GM19043 (cell line): ENCODE measurements at regions not wholly inside any gene's neighbourhood (a gene's known extent, or its start where the extent isn't known, plus 50 kb on each side); places are given as distances from the start of the nearest gene placed in this dataset.

Experiments
- ATAC-seq: cut with Tn5 transposase; IDR thresholded peaks from one replicate; pipeline ENCODE4 v1.9.1; 2021; ENCODE audit warnings: low read depth; ENCODE audit not compliant: unreplicated experiment

DNA sequence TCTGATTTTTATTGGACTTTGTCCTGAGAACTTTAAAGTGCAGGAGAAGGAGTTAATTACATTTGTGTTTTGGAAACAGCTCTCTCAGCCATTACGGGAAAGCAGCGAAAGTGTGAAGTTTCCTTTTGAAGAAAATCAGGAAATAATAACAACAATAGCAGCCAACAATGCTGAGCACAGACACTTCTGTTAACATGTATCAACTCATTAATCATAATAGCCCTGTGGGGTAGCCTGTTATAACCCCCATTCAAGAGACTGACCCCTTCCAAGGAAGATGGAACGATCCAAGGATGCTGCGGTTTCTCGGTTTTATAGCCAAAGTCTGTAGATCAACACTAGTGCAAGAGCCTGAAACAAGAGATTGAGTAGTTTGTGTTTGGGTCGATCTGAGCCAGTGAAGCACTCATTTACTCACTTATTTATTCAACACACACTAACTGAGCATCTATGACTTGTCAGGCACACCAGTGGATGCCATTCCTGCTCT lies 195.5 kb downstream of the DRD1 start:
- ATAC-seq: no peak

DNA sequence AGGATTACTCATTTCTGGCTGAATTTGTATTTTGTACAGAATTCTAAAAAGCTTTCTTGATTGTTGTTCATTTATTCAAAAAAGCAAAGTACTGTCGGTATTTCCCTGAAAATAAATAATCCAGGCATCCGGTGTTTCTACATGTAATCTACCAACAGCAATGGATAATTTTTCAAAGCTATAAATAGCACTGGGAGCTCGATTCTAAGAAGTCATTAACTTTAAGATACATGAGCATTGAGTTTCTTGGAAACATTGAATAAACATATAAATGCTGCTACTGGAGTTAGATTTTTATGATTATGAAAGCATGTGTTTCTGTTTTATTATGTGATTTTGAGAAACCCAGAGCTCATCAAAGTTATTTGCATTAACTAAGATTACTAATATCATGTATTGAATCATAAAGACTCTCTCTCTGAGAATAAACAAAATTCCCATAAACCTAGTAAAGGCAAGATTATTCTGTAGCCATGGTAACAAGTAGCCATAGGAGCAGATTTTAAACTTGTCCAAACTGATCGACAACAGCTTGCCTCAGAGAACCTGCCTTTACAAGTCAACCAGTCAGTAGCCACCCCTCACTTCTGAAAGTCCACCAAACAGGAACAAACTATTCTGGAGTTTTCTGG lies 197.0 kb downstream of the DRD1 start:
- no peak for ATAC-seq

DNA sequence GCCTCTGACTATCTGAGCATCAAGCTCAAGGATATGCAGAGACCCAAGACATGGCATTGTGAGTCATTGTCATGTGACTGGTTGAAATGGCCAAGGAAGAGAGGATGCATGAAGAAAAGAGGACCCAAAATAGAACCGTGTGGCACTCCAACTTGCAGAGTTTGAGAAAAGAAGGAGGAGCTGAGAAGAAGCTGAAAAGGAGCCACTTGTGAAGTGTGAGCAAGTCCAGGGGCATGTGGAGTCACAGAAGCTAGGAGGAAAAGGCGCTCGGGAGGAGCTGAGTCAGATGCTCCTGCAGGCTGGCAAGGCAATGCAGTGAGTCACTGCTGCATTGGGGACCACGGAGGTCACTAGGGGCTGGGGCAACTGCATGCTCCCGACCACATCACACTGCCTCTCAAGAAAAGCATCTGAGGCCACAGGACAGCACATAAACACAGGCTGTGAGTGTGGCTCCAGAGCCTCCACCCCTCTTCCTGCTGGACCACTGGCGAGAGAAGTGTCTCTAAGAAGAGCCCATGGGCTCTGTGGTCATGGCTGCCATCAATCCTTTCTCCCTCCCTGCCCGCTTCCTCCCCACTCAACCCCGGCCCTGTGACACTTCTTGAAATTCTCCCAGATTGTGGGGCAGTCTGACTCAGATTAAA lies 197.6 kb downstream of the DRD1 start:
- no peak for ATAC-seq

DNA sequence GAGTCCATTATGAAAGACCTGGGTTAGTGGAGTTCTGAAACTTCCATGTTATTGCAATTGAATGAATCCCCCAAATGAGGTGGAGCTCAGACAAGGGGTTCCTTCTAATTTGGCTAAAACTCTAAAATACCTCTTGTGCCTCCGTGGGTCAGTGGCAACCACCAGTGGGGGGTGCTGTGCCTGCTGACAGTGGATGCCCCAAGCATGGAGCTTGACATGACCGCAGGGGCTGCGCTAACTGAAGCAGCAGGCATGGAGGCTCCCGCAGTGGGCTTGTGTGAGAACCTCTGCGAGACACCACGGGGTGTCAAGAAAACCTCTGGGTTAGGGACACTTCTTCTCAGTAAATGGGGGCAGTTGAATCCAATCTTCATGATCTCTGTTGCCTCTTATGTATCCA lies 200.5 kb downstream of the DRD1 start:
- ATAC-seq: no peak

DNA sequence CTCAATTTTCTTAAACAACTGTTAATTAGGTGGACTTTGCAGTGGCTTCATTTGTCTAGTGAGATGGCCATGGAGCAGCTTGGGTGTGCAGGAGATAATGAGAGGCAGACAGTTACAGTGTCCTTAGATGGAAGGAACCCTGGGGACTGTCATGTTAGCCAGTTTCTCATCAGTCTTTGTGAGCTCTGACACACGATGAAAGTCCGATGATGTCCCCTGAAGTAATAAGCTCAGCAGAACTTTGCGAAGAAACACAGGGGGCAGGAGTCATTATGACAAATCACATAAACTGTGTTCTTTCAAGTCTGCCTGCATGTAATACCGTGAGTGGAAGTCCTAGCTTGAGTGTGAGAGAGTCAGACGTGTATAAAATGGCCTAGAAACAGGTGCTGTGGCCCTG lies 201.8 kb downstream of the DRD1 start:
- ATAC-seq: no peak

DNA sequence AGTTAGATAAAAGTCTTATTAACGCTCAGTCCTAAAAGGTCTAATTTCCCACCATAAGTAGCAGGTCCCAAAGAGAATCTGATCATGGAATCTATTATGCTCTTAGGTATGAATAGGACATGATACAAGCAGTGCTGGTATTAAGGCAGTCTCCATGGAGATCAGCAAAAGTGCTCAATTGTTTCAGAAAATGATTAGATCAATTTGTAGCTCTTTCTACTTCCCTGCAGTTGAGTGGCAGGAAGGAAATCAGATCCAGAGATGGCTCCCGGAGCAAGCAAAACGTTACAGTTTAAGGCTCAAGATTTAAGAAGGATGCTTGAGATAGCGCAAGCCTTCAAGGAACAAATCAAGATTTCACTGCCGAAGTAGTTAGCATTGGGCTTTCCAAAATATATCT lies 205.7 kb downstream of the DRD1 start:
- ATAC-seq: no peak

DNA sequence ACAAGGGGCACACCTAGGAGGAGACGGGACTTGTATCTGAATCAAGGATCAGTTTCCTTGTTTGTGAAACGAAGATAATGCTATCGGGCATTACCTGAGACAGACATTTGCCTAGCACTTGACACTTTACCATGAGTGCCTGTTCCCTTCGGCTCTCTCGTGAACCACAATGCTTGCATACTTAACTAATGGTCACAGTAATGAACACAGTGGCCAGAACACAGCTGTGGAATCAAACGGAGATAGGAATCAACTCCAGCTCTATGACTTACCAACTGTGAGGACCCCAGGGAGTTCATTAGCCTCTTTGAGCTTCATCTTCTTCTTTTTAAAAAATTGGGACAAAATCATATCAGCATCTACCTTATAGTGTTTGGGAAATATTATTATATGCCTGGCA lies 207.8 kb downstream of the DRD1 start:
- no peak for ATAC-seq

DNA sequence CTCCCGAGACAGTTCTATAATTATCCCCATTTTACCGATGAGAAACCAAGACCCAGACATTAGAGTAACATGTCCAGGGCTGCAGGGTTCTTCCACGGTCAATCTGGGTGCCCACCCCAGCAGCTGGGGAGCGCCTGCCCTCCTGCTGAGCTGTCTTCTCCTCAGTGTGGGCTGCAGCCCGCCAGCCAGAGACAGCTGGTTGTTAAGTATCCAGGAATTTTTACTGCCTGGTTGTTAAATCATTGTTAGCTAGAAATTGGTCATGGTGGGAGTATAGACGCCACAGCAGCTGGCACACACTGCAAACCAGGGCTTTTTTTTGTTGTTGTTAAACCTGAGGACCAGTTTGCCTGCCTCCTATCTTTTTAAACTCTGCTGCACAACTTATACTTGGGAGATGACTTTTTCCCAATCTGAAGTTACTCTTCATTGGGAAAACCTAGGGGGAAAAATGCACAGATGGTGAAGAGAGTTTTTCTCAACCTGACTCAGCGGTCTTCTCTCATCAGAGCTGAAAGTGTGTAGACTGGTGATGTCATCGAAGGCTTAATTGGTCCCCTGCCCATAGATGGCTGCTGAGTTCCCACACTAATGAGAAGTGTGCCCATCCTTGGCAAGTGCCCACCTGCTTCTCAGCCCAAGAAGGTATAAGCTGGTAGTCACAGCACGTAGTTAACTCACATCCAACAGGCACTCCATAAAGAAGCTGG lies 208.6 kb downstream of the DRD1 start:
- ATAC-seq: no peak

DNA sequence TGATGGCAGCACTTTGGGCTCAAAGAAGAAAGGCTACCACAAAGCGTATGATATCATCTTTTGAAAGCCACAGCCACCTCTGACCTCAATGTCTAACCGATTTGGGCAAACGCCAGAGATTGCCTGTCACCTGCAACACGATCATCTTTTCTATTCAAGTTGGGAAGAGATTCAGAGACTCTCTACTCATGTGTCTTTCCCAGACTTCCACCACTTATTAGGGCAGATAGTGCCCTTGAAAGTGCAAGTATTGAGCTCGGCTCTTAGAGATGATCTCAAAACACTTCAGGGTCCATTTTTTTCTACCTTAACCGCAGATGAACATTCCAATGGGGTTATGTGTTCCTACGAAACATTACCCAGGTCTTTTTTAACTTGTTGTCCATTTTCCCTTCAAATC lies 213.7 kb downstream of the DRD1 start:
- no peak for ATAC-seq

DNA sequence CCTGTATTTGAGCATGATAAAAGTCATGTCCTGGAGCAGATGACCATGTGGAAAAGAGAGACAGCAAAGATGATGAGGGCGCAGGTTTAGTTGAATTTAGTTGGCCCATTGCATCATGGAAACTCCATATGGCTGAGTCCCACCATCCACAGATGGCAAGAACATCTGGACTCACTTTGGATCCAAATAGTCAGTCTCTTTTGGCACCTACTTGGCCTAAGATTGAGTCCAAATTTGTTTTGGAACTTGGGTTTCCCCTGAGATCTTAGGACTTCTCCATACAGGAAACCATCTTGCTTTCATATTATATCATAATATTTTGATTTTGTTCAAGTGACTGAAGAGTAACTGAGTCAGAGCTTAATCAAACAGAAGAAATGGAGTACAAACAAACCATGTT lies 217.5 kb downstream of the DRD1 start:
- no peak for ATAC-seq

DNA sequence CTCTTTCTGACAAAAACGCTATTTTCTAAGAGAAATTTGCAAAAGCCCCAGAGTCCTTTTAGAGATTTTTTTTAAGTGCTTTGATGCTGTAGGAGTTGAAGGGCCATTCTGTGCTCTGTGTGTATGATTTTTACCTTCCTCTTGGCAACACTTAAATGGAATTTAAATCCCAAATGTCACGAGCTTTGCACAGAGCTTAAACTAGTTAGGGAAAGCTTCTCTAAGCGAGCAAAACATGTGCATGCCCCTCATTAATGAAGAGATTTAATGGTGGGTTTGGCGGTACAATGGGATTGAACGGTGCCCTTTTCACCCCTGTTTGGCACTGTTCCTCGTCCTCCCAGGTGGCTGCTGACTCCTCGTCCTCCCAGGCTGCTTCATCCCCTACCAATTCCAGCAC lies 220.7 kb downstream of the DRD1 start:
- no peak for ATAC-seq

DNA sequence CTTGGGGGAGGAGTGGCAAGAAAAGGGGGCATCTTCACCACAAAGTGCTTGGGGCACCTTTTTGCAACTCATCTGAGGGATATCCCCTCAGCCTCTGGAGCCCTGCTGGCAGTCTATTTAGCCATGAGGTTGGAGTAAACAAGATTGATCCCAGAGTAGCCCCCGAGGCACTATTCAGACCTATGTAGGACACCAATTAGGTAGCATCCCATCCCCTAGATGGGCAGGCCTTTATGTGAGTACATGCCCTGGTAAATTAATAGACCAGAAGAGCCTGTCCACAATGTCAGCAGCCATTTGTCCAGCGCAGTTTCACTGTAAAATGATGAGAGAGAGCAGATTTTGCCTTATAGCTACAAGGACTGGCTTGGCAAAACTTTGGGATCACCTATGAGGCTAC lies 221.4 kb downstream of the DRD1 start:
- no peak for ATAC-seq

DNA sequence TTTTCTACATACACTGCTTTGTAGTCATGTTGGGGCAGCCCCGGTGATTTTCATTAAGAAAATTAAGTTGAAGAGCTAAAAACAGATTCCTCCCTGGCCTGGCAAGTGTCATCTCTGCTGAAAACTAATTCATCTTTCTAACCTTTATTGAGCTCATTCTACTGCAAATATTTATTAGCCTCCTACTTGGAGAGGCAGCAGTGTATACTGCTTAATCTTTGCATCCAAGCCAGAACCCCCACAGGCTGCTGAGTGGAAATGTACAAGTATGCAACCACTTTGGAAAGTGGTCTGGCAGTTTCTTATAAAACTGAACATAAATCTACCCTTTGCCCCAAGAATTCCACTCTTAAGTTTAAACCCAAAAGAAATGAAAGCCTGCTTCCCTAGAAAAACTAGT lies 223.4 kb downstream of the DRD1 start:
- no peak for ATAC-seq

DNA sequence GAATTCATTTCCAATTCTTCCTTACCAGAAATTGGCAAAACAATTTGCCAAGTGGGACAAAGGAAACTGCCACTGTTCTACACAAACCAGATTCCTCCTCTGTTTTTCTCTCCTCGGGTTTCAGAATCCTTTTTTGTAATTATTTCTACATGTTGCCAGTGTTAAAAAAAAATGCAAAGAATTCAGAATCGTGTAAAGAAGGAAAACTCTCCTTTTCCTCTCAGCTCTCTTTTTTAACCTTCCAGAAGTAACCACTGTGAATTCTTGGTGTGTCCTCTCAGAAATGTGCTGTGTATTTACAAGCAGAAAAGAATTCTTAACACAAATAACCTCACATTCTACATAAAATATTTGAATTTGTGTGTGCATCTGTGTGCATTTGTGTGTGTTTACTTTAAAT lies 224.6 kb downstream of the DRD1 start:
- ATAC-seq: no peak

DNA sequence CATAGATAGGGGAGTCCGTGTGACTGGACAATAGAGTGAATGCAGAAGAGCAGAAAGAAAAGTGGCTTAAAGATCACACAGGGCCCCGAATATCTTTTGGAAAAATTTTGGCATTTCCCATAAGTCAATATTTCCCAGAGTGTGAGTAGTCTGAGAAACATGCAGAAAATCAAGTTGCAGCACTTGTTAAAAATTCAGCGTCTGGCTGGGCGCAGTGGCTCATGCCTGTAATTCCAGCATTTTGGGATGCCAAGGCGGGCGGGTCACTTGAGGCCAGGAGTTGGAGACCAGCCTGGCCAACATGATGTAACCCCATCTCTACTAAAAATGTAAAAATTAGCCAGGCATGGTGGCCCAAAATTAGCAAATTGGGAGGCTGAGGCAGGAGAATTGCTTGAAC lies 227.0 kb downstream of the DRD1 start:
- ATAC-seq: no peak

DNA sequence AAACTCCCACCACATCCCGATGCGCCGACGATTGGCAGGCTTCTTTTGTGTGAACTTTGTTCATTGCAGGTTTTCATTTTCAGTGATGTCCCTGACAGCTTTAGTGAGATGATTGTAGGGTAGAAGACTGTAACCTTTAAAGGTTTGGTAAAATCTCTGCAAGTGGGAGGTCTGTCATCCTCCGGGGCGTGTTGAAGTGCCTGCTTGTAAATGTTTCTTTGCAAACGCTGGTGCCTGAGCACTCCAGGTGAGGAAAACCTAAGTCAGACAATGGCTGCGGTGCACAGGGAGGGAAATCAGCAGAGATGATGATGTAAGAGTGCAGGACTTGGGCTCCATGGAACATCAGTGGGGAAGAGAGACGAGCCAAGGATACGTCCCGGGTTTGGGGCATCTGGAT lies 228.1 kb downstream of the DRD1 start:
- no peak for ATAC-seq

DNA sequence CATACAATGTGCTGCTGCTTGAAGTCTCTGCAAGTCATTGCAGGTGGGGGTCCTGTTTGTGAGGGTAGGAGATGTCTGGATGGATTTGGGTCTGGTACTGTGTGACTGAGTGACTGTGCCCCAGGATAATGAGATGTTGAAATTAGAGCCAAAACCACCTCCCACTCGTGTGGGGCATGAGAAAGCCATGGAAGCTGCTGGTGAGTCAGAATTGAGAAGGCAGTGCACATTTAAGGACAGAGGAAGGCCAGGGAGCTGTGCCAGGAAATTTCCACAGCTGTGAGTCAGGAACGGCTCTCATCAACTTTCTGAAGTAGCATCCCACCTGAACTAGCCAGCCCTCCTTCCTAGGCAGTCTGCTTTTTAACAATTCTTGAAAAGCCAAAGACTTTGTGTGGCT lies 229.8 kb downstream of the DRD1 start:
- ATAC-seq: no peak

DNA sequence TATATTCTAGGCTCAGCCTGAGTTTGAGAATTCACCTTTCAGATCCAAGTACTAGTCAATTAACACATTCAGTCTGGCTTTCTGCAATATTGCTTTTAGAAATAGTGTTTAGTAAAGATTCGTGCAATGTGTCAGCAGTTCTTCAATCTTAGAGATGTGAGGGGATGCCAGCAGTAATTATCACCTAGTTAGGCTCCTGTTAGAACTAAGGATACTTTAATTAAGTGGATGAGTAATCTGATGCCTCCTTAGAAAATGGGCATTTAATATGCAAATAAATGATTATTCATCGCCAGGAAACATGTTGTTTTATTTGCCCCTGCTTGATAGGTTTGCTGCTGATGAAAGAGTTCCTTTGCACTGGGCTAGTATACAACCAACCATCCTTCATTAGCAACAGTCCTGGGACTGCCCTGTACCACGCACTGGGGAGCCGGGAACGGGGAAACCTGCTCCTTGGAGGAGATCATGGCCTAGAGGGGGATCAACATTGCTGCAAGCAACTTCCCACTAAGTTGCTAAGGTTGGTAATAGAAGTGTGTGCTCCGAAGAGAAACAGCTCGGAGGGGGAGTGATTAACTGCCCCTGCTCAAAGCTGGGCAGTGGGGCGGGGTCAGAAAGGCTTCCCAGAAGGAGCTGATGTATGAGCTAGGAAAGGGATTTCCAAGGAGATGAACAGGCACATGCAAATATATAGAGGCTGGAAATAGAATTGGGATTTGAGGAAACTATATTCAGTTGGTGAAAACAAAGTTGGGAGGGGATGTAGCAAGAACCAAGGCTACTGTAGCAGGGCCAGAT lies 231.8 kb downstream of the DRD1 start:
- no peak for ATAC-seq

DNA sequence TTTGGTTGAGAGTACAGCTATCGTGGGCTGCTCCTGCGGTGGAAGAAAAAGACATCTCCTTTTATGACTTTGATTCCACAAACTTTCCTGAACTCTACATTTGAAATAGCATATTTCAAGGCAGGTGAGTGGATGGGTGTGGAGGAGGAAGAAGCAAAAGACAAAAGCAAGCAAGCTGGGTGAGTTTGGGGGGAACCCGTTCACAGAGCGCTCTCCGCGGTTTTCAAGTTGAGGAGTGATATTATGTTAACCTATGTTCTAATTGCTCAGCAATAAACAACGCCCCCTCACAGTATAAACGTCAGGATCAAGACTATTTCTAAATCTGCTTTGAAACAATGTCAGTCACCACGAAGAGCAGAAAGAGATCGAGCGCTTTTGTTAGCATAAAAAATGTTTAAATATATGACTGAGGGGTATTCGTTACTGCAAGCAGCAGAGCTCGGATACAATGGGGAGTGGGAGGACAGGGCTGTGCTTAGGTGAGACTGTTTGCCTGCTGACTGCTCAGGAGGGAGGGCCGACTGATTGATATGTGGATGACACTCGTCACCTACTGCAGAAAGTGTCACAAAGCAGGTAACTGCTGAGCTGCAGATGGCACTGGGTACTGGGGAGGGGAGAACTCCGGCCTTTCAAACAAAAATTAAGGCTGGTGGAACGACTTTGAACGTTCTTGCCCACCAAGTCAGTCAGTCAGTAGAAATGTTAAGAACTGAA lies 236.5 kb downstream of the DRD1 start:
- no peak for ATAC-seq

DNA sequence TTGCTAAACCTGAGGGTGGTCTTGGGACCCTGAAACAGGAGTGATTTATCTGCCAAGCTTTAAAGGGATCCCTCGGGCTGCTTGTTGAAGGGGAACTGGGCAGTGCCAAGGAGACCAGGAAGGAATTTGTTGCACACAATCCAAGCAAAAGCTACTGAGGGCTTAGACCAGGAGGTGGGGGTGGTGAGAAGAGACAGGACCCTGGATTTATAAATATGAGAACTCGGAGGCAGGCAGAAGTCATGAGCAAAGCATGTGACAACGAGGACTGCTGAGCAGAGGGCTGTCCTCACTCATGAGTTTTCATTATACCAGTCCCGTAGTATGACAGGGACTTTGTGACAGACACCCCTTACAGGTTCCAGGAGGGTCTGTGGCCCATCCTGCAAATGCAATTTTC lies 237.3 kb downstream of the DRD1 start:
- ATAC-seq: no peak
